Neural cell (in vitro differentiated cells): ENCODE measurements at regions not wholly inside any gene's neighbourhood (a gene's known extent, or its start where the extent isn't known, plus 50 kb on each side); places are given as distances from the start of the nearest gene placed in this dataset.

Source experiments
- CTCF ChIP-seq: fragments of 450-650 bp; IDR thresholded peaks from 2 replicates; pipeline ENCODE4 v1.5.1; 2014; ENCODE audit warnings: antibody characterized with exemption, mild to moderate bottlenecking, moderate library complexity; ENCODE audit not compliant: poor library complexity, severe bottlenecking
- EP300 ChIP-seq: fragments of 450-650 bp; conservative IDR thresholded peaks from 2 replicates; pipeline ENCODE4 v1.6.1; 2014; ENCODE audit warnings: antibody characterized with exemption, mild to moderate bottlenecking, moderate library complexity; ENCODE audit not compliant: poor library complexity, severe bottlenecking
- EZH2 ChIP-seq: fragments of 200-600, 300-800 bp; shearing (Covaris generic), sonication (generic); IDR thresholded peaks from 2 replicates; pipeline ENCODE4 v1.6.1; 2014; ENCODE audit warnings: antibody characterized with exemption, low read length, borderline replicate concordance, mild to moderate bottlenecking; ENCODE audit not compliant: insufficient read depth, poor library complexity, severe bottlenecking
- MXI1 ChIP-seq: fragments of 450-650 bp; conservative IDR thresholded peaks from 2 replicates; pipeline ENCODE4 v1.6.1; 2014; ENCODE audit warnings: antibody characterized with exemption, mild to moderate bottlenecking; ENCODE audit not compliant: poor library complexity, severe bottlenecking
- POLR2AphosphoS5 ChIP-seq: IDR thresholded peaks from 2 replicates; pipeline ENCODE4 v1.6.1; 2012
- RAD21 ChIP-seq: fragments of 450-650 bp; conservative IDR thresholded peaks from 2 replicates; pipeline ENCODE4 v1.6.1; 2014; ENCODE audit warnings: antibody characterized with exemption, mild to moderate bottlenecking, moderate library complexity
- REST ChIP-seq: IDR thresholded peaks from 2 replicates; pipeline ENCODE4 v1.6.1; 2012; ENCODE audit warnings: borderline replicate concordance
- SMC3 ChIP-seq: fragments of 450-650 bp; conservative IDR thresholded peaks from 2 replicates; pipeline ENCODE4 v1.6.1; 2014; ENCODE audit warnings: antibody characterized with exemption, mild to moderate bottlenecking, moderate library complexity; ENCODE audit not compliant: poor library complexity
- TAF1 ChIP-seq: IDR thresholded peaks from 2 replicates; pipeline ENCODE4 v1.6.1; 2012; ENCODE audit warnings: low read depth

GRCh38 chr22:47443836-47444745 is 681.6 kb downstream of the TBC1D22A start:
- no peak for TF ChIP-seq SMC3
- no peak for TF ChIP-seq CTCF
- no peak for TF ChIP-seq REST
- no peak for TF ChIP-seq POLR2AphosphoS5
- no peak for TF ChIP-seq TAF1
- no peak for TF ChIP-seq EP300
- TF ChIP-seq EZH2, result no peak
- no peak for TF ChIP-seq MXI1
- TF ChIP-seq RAD21, result no peak
